Heart left ventricle (tissue), 16 donors: ENCODE measurements at regions not wholly inside any gene's neighbourhood (a gene's known extent, or its start where the extent isn't known, plus 50 kb on each side); places are given as distances from the start of the nearest gene placed in this dataset.

Experiments
- ATAC-seq, 4 donors: fragments of 200-7000 bp; cut with Tn5 transposase; one replicate each; pipeline ENCODE4 v1.9.1; 2020 to 2022; ENCODE audit warnings: moderate library complexity in 4 of 4, mild to moderate bottlenecking in 3 of 4, moderate number of reproducible peaks in 1 of 4
- DNase-seq, 5 donors: peaks; one replicate each; pipeline ENCODE4 v3.0.0-alpha.2; 2020
- H3K27ac ChIP-seq, 12 donors: fragments of 200-600 bp; sonication (generic) in 4 of 12; one replicate each; pipeline versions ENCODE4 v1.5.0 to v1.8.0; 2016 to 2022; ENCODE audit warnings: mild to moderate bottlenecking in 2 of 12
- H3K27me3 ChIP-seq, 9 donors: fragments of 200-600 bp; sonication (generic) in 2 of 9; one replicate each; pipeline versions ENCODE4 v1.5.1 to v1.8.0; 2016 to 2022; ENCODE audit warnings: mild to moderate bottlenecking in 3 of 9
- H3K36me3 ChIP-seq, 9 donors: fragments of 200-600 bp; sonication (generic) in 2 of 9; one replicate each; pipeline versions ENCODE4 v1.5.0 to v1.8.0; 2018 to 2022; ENCODE audit warnings: mild to moderate bottlenecking in 2 of 9
- H3K4me1 ChIP-seq, 12 donors: fragments of 200-600 bp; sonication (generic) in 4 of 12; one replicate each; pipeline versions ENCODE4 v1.5.0 to v1.8.0; 2016 to 2022; ENCODE audit warnings: mild to moderate bottlenecking in 3 of 12
- H3K4me3 ChIP-seq, 12 donors: fragments of 200-600 bp; sonication (generic) in 4 of 12; one replicate each; pipeline versions ENCODE4 v1.5.0 to v1.8.0; 2017 to 2022; ENCODE audit warnings: mild to moderate bottlenecking in 9 of 12, moderate library complexity in 4 of 12
- H3K9me3 ChIP-seq, 12 donors: fragments of 200-600 bp; sonication (generic) in 4 of 12; one replicate each; pipeline versions ENCODE4 v1.5.0 to v1.8.0; 2016 to 2022; ENCODE audit warnings: mild to moderate bottlenecking in 1 of 12
- CTCF ChIP-seq, 12 donors: fragments of 200-600 bp; sonication (generic) in 4 of 12; IDR thresholded peaks; one replicate each; pipeline versions ENCODE4 v1.5.0 to v1.8.0; 2018 to 2022; ENCODE audit warnings: antibody characterized with exemption in 12 of 12, mild to moderate bottlenecking in 5 of 12
- POLR2A ChIP-seq, 2 donors: fragments of 450-650 bp; IDR thresholded peaks; one replicate each; pipeline ENCODE4 v1.6.1; 2017; ENCODE audit warnings: antibody characterized with exemption in 2 of 2, mild to moderate bottlenecking in 2 of 2, moderate library complexity in 2 of 2
- WGBS, 4 donors: extraction: QIAGEN DNeasy Blood & Tissue Kit in 2 of 4; methylation state at CpG; one replicate each; pipeline versions ENCODE4 v1.1.5 to v1.1.7; 2013 to 2018; 5-methylcytosine and 5-hydroxymethylcytosine counted together
- intact Hi-C, 10 donors: fragments of 100-400 bp; cut with DNase I; formaldehyde crosslinking; loops; one replicate each; pipeline versions ENCODE4 v1.11.1 to v1.14.2; 2022
- donor health status: ischemic (EF 13 %, LVEDD 7.1; RV severe dilation, severe dysfunction).
- donor health status: healthy with polysubstance abuse.
- donor health status: DM: no; HTN: yes; CAD: no.
- donor health status: DM: no; HTN: no; CAD: no.
- donor health status: ischemic (EF 25% LVEDD 6.9; RV normal size, moderate dysfunction).
- donor health status: ischemic (EF 25% LVEDD 5.7; RV mildly dilated, moderate dysfunction).
- donor health status: healthy.
- donor health status: DM: yes; HTN: yes; CAD: no.
- donor health status: ischemic (EF 35%, LVEDD 5.7; RV mildly dilated, moderate dysfunction).
- donor health status: nonischemic (EF 11% LVEDD 7.7; RV severe dilation, severe dysfunction).
- donor health status: DM: yes; HTN: yes; CAD: no.
- donor health status: PGD.
- donor health status: ischemic (EF 29% LVEDD 5.4; RV normal size, mild dysfunction).
- donor health status: nonischemic (EF 23%, LVEDD 6.1; RV moderate dilation, normal function).

GRCh38 chr9:108399851-108400250, 455.9 kb downstream of the ACTL7B start:
- H3K4me3 ChIP-seq: no peak overlapping the region
- no peak for TF ChIP-seq POLR2A (IDR thresholded peaks at IDR 0.05)
- TF ChIP-seq CTCF (IDR thresholded peaks at IDR 0.05): no peak
- ATAC-seq (no peak), DNase-seq (no peak)
- peaks cover 0 to 8% (median 0%) of the 10 kb centered on the region in 12 donors for H3K9me3 ChIP-seq
- H3K27me3 ChIP-seq: no peaks in the 10 kb centered on the region
- no peaks in the 10 kb centered on the region for H3K4me1 ChIP-seq
- H3K27ac ChIP-seq: no peak overlapping the region
- H3K36me3 ChIP-seq: no peaks in the 10 kb centered on the region
- 87 to 94% (median 90%) methylated on average over 2 of the region's 2 CpGs for WGBS, 4 donors
- intact Hi-C loops: no loop called here

GRCh38 chr9:108397286-108397685, 458.5 kb downstream of the ACTL7B start:
- H3K4me1 ChIP-seq: no peaks in the 10 kb centered on the region
- ATAC-seq (no peak), DNase-seq (no peak)
- intact Hi-C loops: no loop called here
- no peaks in the 10 kb centered on the region for H3K27me3 ChIP-seq
- TF ChIP-seq POLR2A (IDR thresholded peaks at IDR 0.05): no peak
- TF ChIP-seq CTCF (IDR thresholded peaks at IDR 0.05): no peak
- peaks cover 0 to 8% (median 0%) of the 10 kb centered on the region in 12 donors for H3K9me3 ChIP-seq
- no peak overlapping the region for H3K4me3 ChIP-seq
- H3K27ac ChIP-seq: no peak overlapping the region
- H3K36me3 ChIP-seq: no peaks in the 10 kb centered on the region

- ATAC-seq (no peak), DNase-seq (no peak)
- Histone ChIP-seq H3K4me3 (no peak overlapping the region), H3K27ac (no peak overlapping the region), H3K36me3 (no peaks in the 10 kb centered on the region), H3K27me3 (no peaks in the 10 kb centered on the region), H3K9me3 (peaks cover 0 to 8% (median 0%) of the 10 kb centered on the region in 12 donors), H3K4me1 (no peaks in the 10 kb centered on the region)
- TF ChIP-seq POLR2A (IDR thresholded peaks at IDR 0.05) (no peak), CTCF (IDR thresholded peaks at IDR 0.05) (no peak)
- intact Hi-C loops: no loop called here
Observed at GRCh38 chr9:108396611-108397010, 459.2 kb downstream of the ACTL7B start.

GRCh38 chr9:108396193-108396592, 459.6 kb downstream of the ACTL7B start:
- H3K36me3 ChIP-seq: no peaks in the 10 kb centered on the region
- no peak overlapping the region for H3K4me3 ChIP-seq
- DNase-seq: no peak
- 68 to 70% (median 69%) methylated on average over 4 of the region's 4 CpGs for WGBS, 4 donors
- no peak overlapping the region for H3K27ac ChIP-seq
- TF ChIP-seq POLR2A (IDR thresholded peaks at IDR 0.05): no peak
- TF ChIP-seq CTCF (IDR thresholded peaks at IDR 0.05): no peak
- ATAC-seq: no peak
- intact Hi-C loops: no loop called here
- H3K27me3 ChIP-seq: no peaks in the 10 kb centered on the region
- no peaks in the 10 kb centered on the region for H3K4me1 ChIP-seq
- peaks cover 0 to 8% (median 0%) of the 10 kb centered on the region in 12 donors for H3K9me3 ChIP-seq
